Muscle layer of colon (tissue), 2 donors: ENCODE measurements at regions not wholly inside any gene's neighbourhood (a gene's known extent, or its start where the extent isn't known, plus 50 kb on each side); places are given as distances from the start of the nearest gene placed in this dataset.

Source experiments
- H3K27ac ChIP-seq: one replicate; pipeline ENCODE4 v1.7.0; 2013; ENCODE audit warnings: low read depth, mild to moderate bottlenecking, low read length, moderate library complexity
- H3K27me3 ChIP-seq, 2 donors: one replicate each; pipeline ENCODE4 v1.7.0; 2013; ENCODE audit warnings: low read length in 2 of 2, mild to moderate bottlenecking in 2 of 2; ENCODE audit not compliant: insufficient read depth in 2 of 2, control insufficient read depth in 1 of 2
- H3K36me3 ChIP-seq: one replicate; pipeline ENCODE4 v1.7.0; 2013; ENCODE audit warnings: mild to moderate bottlenecking, low read length; ENCODE audit not compliant: insufficient read depth
- H3K4me1 ChIP-seq: one replicate; pipeline ENCODE4 v1.7.0; 2013; ENCODE audit warnings: mild to moderate bottlenecking, low read length; ENCODE audit not compliant: insufficient read depth
- H3K4me3 ChIP-seq, 2 donors: one replicate each; pipeline ENCODE4 v1.7.0; 2013; ENCODE audit warnings: low read length in 2 of 2, low read depth in 1 of 2, mild to moderate bottlenecking in 1 of 2, moderate library complexity in 1 of 2
- H3K9ac ChIP-seq: one replicate; pipeline ENCODE4 v1.7.0; 2013; ENCODE audit warnings: low read length
- H3K9me3 ChIP-seq: one replicate; pipeline ENCODE4 v1.7.0; 2013; ENCODE audit warnings: mild to moderate bottlenecking, low read length
- donor health status: abdominal sarcoma.
- donor health status: Adenocarcinoma of cecum.

- no peaks in the 10 kb centered on the region for H3K27me3 ChIP-seq
- H3K4me1 ChIP-seq: no peaks in the 10 kb centered on the region
- H3K9me3 ChIP-seq: no peaks in the 10 kb centered on the region
- H3K27ac ChIP-seq: no peak overlapping the region
- H3K36me3 ChIP-seq: no peaks in the 10 kb centered on the region
- no peak overlapping the region for H3K4me3 ChIP-seq
- H3K9ac ChIP-seq: no peak overlapping the region
These were observed 93.8 kb downstream of the GLRX3 start for GRCh38 chr10:130230036-130230435.

DNA sequence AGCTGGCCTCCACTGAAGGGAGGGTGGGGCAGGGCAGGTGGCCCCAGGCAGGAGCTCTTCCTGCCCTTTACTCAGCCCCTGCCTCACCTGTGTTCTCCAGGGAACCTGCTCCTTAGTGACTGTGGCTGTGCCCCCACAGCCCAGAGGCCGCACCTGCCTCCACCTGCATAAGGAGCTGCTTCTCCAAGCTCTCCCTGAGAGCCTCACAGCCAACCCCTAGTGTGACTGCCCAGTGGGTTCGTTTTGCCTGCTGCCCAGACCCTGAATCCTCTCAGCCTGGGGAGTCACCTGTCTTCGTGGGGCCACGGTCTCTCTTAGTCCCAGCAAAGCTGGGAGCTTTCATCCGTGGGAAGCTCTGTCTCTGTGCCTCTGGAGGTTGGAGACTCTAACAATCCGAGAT, 94.4 kb downstream of the GLRX3 start:
- no peak overlapping the region for H3K9ac ChIP-seq
- H3K36me3 ChIP-seq: no peaks in the 10 kb centered on the region
- H3K4me3 ChIP-seq: no peak overlapping the region
- H3K27ac ChIP-seq: no peak overlapping the region
- no peaks in the 10 kb centered on the region for H3K4me1 ChIP-seq
- H3K9me3 ChIP-seq: no peaks in the 10 kb centered on the region
- no peaks in the 10 kb centered on the region for H3K27me3 ChIP-seq

- no peaks in the 10 kb centered on the region for H3K27me3 ChIP-seq
- no peaks in the 10 kb centered on the region for H3K4me1 ChIP-seq
- no peaks in the 10 kb centered on the region for H3K36me3 ChIP-seq
- no peak overlapping the region for H3K9ac ChIP-seq
- H3K4me3 ChIP-seq: no peak overlapping the region
- H3K27ac ChIP-seq: no peak overlapping the region
- no peaks in the 10 kb centered on the region for H3K9me3 ChIP-seq
These were observed 95.1 kb downstream of the GLRX3 start for GRCh38 chr10:130231251-130231741.

- no peak overlapping the region for H3K27ac ChIP-seq
- H3K9ac ChIP-seq: no peak overlapping the region
- H3K36me3 ChIP-seq: no peaks in the 10 kb centered on the region
- no peaks in the 10 kb centered on the region for H3K27me3 ChIP-seq
- no peaks in the 10 kb centered on the region for H3K9me3 ChIP-seq
- no peak overlapping the region for H3K4me3 ChIP-seq
- no peaks in the 10 kb centered on the region for H3K4me1 ChIP-seq
These were observed 96.2 kb downstream of the GLRX3 start for GRCh38 chr10:130232166-130233034.

DNA sequence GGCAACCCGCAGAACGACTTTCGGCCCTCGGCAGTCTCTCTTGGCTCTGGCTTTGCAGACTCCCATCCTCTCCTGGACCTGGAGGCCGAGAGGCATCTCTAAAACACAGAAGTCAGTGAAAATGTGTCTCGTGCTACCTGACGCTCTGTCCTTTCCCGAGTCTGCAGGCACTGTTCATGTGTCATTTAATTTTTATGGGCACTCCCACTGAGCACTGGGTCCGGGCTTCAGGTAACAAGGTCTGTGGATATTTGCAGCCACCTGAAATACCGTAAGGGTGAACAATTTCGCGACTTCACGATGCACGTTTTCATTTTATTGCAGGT, 96.8 kb downstream of the GLRX3 start:
- Histone ChIP-seq H3K9ac (no peak overlapping the region), H3K36me3 (no peaks in the 10 kb centered on the region), H3K27ac (no peak overlapping the region), H3K4me3 (no peak overlapping the region), H3K27me3 (no peaks in the 10 kb centered on the region), H3K9me3 (no peaks in the 10 kb centered on the region), H3K4me1 (no peaks in the 10 kb centered on the region)

- no peaks in the 10 kb centered on the region for H3K27me3 ChIP-seq
- no peaks in the 10 kb centered on the region for H3K4me1 ChIP-seq
- no peak overlapping the region for H3K27ac ChIP-seq
- H3K36me3 ChIP-seq: no peaks in the 10 kb centered on the region
- H3K9ac ChIP-seq: no peak overlapping the region
- no peaks in the 10 kb centered on the region for H3K9me3 ChIP-seq
- no peak overlapping the region for H3K4me3 ChIP-seq
These were observed 97.2 kb downstream of the GLRX3 start for GRCh38 chr10:130233426-130233825.

- no peaks in the 10 kb centered on the region for H3K27me3 ChIP-seq
- no peak overlapping the region for H3K4me3 ChIP-seq
These were observed 98.2 kb downstream of the GLRX3 start for GRCh38 chr10:130234171-130234965.

DNA sequence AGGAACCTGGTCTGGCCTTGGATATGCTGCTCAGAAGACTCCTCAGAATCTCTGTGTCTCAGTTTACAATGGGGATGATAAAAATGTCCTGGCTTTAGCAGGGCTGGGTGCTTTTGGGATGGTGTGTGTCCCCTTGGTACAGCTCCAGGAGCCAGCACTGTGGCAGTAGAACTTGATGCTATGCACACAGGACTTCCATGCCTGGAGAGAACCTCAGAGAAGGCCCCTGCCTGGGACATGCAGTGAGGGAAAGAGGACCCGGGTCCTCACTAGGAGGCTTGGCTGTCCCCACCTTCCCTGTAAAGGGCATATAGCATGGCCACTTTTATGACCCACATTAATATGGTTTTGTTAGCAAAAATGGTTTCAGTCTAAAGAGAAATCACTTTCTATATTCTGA, 100.5 kb downstream of the GLRX3 start:
- no peak overlapping the region for H3K9ac ChIP-seq
- no peak overlapping the region for H3K4me3 ChIP-seq
- no peaks in the 10 kb centered on the region for H3K9me3 ChIP-seq
- H3K4me1 ChIP-seq: no peaks in the 10 kb centered on the region
- H3K27me3 ChIP-seq: no peaks in the 10 kb centered on the region
- H3K27ac ChIP-seq: no peak overlapping the region
- H3K36me3 ChIP-seq: no peaks in the 10 kb centered on the region

More at GRCh38 chr10:130234171-130234965, 98.2 kb downstream of the GLRX3 start:
- Histone ChIP-seq H3K27ac (no peak overlapping the region), H3K36me3 (no peaks in the 10 kb centered on the region), H3K4me1 (no peaks in the 10 kb centered on the region), H3K9ac (no peak overlapping the region), H3K9me3 (no peaks in the 10 kb centered on the region)

DNA sequence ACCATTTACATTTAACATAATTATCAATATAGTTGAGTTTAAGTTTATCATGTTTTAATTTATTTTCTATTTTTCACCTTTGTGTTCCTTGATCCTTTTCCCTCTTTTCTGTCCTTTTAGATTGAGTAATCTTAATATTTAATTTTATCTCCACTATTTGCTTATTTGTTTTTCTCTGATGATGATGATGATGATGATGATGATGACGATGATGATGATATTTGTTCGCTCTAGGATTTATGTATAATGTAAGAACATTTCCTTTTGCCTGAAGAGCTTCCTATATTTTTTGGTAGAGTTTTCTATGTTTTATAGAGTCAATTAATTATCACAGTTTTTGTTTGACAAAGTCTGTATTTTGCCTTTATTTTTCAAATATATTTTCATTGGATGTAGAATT, 104.2 kb downstream of the GLRX3 start:
- Histone ChIP-seq H3K9me3 (no peaks in the 10 kb centered on the region), H3K36me3 (no peaks in the 10 kb centered on the region), H3K27ac (no peak overlapping the region), H3K27me3 (no peaks in the 10 kb centered on the region), H3K9ac (no peak overlapping the region), H3K4me1 (no peaks in the 10 kb centered on the region), H3K4me3 (no peak overlapping the region)

DNA sequence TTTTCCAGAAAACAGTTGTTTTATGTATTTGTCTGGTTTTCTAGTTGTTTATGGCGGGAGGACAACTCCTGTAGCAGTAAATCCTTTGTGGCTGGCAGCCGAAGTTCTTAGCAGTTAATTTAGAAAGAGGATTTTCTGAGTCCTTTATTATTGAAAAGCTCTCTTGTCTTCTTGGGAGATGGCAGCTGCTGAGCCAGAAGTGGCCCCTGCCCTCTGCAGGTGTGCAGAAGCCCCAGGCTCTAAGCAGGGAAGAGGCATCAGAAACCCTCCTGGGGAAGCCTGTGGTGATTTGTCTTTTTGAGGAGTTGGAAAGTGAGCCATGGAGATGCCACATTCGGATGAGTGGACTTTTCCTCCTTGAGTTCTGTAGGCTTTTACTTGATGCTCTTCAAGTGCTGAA, 106.3 kb downstream of the GLRX3 start:
- Histone ChIP-seq H3K27me3 (no peaks in the 10 kb centered on the region), H3K9me3 (no peaks in the 10 kb centered on the region), H3K4me1 (no peaks in the 10 kb centered on the region), H3K27ac (no peak overlapping the region), H3K4me3 (no peak overlapping the region), H3K36me3 (no peaks in the 10 kb centered on the region), H3K9ac (no peak overlapping the region)

- no peak overlapping the region for H3K4me3 ChIP-seq
- H3K4me1 ChIP-seq: no peaks in the 10 kb centered on the region
- H3K9ac ChIP-seq: no peak overlapping the region
- no peaks in the 10 kb centered on the region for H3K36me3 ChIP-seq
- H3K27ac ChIP-seq: no peak overlapping the region
- H3K27me3 ChIP-seq: no peaks in the 10 kb centered on the region
- no peaks in the 10 kb centered on the region for H3K9me3 ChIP-seq
These were observed 106.8 kb downstream of the GLRX3 start for GRCh38 chr10:130243015-130243414.
